Inflammatory macrophage (primary cell): ENCODE measurements at regions not wholly inside any gene's neighbourhood (a gene's known extent, or its start where the extent isn't known, plus 50 kb on each side); places are given as distances from the start of the nearest gene placed in this dataset.

Experiments
- DNase-seq, 2 donors: peaks; one replicate each; pipeline ENCODE4 v3.0.0-alpha.2; 2020 to 2022

DNA sequence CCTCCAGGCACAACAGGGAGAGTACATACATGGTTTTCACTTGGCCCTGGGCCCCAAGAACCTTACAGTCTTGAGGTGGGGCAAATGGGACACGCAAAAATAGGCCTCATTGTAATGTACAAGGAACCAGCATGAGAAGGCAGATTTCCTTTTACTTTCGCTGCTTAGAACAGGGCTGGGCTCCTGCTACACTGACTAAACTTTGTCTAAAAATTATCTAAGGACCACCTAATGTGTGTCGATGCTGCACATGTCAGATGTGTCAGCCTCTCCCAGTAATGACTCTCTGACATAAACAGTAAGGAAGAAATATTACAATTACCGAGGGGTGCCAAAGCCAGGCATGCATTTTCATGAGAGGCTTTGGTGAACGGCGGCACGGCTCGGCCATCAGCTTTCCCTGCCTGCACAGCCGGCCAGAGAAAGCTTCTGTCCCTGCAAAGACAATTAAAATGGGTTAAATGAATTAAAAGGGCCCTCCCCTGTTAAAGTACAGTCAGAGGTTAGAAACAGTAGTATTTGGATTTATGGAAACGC, 224.2 kb upstream of the IRX3 start:
- DNase-seq, result no peak

DNA sequence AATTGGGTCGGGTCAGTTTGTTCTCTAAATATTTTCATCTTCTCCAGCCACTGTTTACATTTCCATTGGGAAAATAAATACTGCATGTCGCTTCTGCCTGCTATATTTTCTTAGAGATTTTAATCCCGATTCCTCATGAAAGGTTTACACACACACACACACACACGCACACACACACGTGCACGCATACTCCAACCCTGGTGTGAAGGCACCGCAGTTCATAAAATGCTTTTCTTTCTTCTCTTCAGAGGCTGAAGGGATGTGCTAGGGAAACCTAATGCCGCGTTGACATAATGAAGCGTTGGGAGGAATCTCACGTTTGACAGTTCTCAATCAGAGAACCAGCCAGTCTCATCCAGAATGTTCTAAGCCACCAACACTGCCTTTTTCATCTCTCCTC, 222.9 kb upstream of the IRX3 start:
- DNase-seq, result no peak

DNA sequence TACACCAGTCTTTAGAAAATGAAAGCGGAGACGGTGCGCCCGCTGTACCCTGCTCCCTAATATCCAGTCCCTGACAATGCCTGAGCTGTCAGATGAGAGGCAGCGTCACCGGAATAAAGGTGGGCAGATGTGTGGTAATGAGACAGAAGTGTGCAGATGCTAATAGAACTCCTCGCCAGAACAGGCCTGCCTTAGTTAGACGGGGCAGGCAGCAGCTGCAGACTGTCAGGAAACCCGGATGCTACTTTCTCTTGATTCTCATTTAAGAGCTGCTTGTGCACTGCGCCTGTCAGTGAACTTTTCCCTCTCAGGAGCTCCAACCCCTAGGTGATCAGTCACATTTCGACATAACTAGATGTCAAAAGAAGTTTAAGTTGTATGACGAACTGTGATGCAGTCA, 221.8 kb upstream of the IRX3 start:
- no peak for DNase-seq

DNA sequence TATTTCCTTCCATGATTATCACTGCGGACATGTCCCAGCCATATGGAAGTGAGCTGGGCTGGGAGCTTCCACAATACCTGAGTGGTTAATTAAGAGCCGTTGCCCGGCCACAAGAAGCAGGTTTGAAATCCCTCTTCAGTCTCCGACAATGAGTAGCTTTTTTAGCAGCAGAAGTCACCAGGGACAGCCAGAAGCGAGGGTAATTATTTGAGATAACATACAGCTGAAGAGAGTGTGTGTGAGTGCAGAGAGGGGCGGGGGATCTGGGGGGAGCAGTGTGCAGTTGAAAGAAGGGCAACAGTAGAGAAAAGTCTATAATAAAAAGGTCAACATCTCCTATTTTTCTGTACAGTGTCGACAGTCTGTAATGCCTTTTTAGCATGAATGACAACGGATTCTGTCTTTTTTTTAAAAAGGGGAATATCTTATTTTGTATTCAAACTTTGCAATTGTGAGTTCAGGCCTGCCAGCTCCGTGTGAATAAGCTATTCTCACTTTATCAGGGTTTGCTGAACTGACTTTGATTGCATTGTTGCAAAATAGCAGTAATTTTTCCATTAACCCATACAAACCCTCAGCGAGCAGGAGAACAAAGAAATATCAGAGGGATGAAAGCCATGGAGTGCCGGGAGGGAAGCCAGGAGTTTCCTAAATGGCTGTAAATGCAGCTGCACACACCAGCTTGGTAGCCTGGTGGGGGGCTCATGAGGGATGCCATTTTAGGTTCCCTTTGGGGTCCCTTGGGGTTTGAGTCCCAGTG, 220.3 kb upstream of the IRX3 start:
- no peak for DNase-seq

DNA sequence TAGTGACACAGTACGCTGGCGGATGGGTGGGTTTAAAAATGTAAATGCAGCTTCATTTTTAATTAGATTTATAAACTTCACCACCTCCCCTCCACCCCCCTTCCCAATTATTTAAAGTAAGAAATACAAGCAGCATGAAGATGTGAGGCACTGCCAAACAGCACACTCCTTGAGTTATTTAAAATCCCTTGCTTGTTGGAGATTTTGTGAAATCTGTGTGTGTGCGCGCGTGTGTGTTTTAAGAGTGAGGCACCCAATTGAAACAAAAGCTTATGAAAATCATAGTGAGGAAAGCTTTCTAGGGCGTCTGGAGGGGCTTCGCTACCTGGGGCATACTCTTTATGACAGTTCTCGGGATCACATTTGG, 219.6 kb upstream of the IRX3 start:
- no peak for DNase-seq

- DNase-seq, result no peak
These were observed 219.1 kb upstream of the IRX3 start for GRCh38 chr16:54505549-54506213.

DNA sequence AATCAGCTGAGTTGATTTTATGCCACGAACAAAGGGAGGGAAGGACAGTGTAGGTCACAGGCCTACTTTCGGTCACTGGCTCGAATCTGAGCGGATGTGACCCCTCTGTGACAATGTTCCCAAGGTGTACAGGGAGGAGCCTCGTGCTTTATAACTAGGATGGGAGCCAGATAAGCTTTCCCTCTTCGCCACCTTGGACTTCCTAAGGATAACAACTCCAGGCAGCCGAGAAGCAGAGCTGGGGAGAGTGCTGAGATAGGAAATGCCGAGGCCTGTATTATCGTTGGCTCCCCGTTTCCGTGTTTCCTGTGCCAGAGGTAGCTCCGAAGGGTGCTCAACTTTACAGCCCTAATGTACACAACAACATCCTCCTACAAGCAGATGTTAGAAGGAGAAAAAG, 217.8 kb upstream of the IRX3 start:
- no peak for DNase-seq

DNA sequence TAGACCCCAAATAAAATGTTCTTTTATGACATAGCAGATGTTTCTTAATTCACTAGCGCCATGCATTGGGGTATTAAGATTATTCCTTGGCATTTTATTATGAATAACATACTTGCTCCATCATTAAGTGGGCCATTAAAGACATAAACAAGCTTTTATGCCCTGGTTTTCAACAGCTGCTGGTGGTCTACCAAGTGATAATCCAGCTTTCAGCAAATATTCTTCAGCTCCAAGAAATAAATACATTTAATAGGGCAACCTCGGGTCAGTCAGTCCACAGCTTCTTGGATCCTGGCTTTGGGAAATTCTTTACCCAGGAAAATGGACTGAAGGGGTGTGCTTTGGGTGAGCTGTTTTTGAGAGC, 217.3 kb upstream of the IRX3 start:
- DNase-seq, result no peak

DNA sequence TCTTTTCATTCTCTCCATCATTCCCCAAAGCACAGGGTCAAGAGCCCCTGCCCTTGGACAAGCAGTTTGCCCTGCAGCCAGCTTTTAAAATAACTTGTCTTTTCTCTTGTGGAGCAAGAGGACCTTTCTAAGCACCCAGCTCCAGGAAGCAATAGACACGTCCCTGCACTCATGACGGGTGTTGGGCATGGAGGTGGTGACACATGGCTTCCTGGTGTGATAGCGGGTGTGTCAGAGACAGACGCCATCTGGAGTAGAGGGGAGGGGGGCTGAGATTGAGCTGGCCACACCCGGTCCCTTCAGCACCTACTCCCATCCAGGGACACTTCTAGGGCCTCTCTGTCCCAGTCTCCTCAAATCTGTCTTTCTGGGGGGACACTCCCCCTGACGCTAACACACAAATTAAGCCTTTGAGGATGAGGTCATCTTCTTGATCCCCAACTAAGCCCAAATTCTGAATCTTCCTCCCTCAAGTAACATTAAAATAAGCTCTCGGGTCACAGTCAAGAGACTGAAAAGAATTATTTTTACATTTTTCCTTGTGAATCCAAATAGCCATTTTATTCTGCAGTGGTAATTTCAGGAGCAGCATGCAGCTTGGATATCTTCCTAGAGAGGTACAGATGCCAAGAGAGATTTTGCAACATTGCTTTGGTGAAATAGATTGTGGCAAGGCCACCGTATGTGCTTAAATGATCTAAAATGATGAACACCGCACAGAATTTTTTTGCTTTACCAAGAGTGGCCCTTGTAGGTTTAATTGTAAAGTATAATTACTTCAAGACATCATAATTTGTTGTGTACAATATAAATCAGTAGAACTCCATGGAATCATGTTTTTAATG, 216.6 kb upstream of the IRX3 start:
- DNase-seq, result no peak

DNA sequence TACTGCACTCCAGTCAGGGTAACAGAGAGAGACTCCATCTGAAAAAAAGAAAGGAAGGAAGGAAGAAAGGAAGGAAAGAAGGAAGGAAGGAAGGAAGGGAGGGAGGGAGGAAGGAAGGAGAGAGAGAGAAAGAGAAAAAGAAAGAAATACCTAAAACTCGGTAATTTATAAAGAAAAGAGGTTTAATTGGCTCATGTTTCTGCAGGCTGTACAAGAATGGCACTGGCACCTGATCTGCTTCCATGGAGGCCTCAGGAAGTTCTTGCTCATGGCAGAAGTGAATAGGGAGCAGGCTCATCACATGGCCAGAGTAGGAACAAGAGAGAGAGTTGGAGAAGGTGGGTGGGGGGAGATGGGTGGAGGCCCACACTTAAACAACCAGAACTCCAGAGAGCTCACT, 215.2 kb upstream of the IRX3 start:
- DNase-seq, result no peak

- no peak for DNase-seq
These were observed 207.0 kb upstream of the IRX3 start for GRCh38 chr16:54493594-54493993.

- no peak for DNase-seq
These were observed 206.5 kb upstream of the IRX3 start for GRCh38 chr16:54493061-54493460.

DNA sequence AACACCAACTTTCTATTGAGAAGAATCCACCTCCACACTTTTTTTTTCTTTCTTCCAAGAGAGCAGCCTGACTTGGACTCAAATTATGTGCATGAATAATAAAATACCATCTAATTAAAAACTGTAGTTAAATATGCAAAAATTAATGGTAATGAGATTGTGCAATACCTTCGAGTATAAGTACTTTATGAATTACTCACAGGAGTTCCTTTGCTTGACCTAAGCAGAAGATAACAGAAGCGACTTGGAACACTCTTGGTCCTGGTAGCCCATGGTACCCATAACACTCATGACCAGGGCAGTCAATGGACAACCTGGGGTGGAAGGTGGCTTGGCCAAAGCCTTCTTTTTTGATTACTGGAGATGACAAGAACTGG, 203.5 kb upstream of the IRX3 start:
- no peak for DNase-seq

DNA sequence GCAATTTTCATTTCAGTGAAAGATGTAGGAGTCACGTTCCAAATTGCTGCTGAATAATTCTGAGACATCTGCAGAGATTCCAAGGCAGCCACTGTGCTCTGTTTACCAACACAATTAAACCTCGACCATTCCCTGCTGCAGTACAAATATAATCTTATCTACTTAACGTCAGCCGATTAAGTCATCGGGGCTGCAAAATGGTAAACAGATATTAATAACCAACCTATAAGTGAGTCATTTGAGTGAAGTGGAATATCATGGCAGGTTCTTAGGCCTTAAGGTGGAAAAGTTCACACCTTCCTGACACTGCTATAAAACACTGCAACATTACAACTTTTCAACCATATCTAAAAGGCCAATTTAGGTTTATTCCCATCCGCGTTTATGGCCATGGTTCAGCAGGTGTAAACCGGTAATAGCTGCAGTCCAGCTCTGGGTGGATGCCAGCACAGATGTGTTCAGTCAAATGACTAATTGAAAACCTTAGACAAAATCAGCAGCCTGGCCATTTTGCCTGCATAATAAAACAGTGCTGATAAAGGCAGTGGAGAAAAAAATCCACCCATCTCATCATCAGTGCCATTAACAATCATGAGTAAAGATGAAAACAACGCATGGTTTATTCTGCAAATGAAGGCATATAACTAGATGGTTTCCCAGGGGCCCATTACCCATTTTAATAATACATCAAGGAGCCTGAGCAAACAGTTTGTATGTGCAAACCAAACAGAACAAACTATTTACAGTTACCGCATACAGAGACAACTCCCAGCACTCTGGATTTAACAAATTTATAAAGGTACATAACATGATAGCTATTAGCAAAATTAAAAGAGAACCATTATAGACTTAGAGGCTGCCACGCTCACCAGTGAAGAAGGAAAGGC, 202.9 kb upstream of the IRX3 start:
- DNase-seq, result no peak

DNA sequence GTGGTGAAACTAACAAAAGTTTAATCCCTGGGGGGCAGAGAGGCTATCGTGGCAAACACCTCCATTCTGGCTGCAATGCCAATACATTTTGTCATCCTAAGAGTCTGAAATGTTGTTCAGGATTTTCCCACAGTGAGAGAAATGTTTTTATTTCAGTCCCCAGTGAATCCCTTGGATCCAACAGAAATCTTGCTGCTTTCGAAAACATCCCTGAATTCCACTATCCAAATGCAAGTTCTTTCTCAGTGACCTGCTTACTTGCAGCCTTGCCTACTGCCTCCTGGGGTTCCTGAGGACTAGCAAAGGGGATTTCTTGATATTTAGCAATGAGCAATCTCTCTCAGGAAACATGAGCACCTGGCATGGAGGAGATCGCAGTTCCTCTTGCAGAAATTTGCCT, 202.1 kb upstream of the IRX3 start:
- no peak for DNase-seq

DNA sequence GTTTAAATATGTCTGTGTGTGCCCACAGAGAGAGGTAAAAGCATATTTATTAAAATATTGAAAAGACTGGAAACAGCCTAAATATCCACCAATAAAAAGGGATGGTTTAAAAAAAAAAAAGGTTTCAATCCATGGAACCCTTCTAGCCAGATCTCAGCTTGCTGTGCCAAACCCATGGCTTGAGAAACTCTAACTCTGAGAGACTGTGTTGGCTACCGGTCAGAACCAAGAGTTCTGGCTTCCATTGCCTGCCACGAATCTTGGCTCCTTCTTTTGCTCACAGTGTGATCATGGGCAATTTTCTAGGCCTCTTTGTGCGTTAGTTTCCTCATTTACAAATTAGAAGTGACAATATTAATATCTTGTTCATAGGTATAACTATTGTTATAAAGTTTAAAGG, 201.3 kb upstream of the IRX3 start:
- DNase-seq, result no peak

- DNase-seq, result no peak
These were observed 198.1 kb upstream of the IRX3 start for GRCh38 chr16:54484700-54485099.

- no peak for DNase-seq
These were observed 196.4 kb upstream of the IRX3 start for GRCh38 chr16:54482892-54483574.

DNA sequence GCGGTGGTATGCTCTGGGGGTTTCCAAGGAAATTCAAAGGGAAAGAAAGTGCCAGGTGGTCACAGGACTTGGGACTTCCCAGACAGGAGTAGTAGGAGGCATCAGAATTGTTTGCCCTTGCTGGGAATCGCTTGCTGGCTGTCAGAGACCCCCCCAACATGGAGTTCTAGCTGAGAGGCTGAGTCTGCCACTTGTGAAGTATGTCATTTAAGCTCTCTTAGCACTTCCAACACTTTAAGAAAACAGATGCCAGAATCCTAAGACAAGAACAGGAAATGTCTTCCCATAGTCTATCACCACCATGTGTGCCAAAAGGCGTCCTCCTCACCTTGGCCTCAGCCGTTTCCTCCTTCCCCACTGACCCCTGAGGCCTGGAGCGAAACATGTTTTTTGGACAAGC, 193.8 kb upstream of the IRX3 start:
- DNase-seq, result no peak

DNA sequence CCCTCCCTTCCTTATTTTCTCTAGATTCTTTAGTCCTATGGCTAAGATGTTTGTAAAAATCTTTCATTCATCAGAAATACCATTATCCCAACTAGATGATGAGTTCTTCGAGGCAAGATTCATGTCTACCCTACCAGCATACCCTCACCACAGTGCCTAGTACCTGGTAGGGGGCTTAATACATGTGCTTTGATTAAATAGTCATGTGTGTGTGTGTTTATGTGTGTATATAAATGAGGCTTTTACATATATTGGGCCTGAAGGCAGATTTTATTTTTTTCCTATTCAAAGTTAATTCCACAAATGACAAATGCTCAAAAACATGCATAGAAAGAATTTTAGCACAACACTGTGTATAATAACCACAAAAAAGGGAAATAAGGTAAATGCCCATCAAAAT, 193.0 kb upstream of the IRX3 start:
- no peak for DNase-seq

GRCh38 chr16:54477714-54478113, 191.1 kb upstream of the IRX3 start:
- no peak for DNase-seq

- no peak for DNase-seq
These were observed 188.5 kb upstream of the IRX3 start for GRCh38 chr16:54475019-54475601.
